IMR-90 (cell line): ENCODE measurements at regions not wholly inside any gene's neighbourhood (a gene's known extent, or its start where the extent isn't known, plus 50 kb on each side); places are given as distances from the start of the nearest gene placed in this dataset.

Source experiments
- FOS ChIP-seq: fragments of 150-350 bp; IDR thresholded peaks from 2 replicates; pipeline ENCODE4 v1.6.1; 2016; ENCODE audit warnings: low read depth, low read length
- POLR2A ChIP-seq: IDR thresholded peaks from 2 replicates; pipeline ENCODE4 v1.6.1; 2012; ENCODE audit warnings: mild to moderate bottlenecking, low read depth, low read length
- RFX5 ChIP-seq: IDR thresholded peaks from 2 replicates; pipeline ENCODE4 v1.8.0; 2012; ENCODE audit warnings: low read depth, mild to moderate bottlenecking, low read length, moderate library complexity
- TF ChIP-seq, protein P1 (sequence below): conservative IDR thresholded peaks from 2 replicates; pipeline ENCODE4 v1.5.1; 2012; ENCODE audit warnings: mild to moderate bottlenecking, low read depth, low read length, improper control_type of control experiment

- TF ChIP-seq RFX5: no peak
- TF ChIP-seq, protein P1, sequence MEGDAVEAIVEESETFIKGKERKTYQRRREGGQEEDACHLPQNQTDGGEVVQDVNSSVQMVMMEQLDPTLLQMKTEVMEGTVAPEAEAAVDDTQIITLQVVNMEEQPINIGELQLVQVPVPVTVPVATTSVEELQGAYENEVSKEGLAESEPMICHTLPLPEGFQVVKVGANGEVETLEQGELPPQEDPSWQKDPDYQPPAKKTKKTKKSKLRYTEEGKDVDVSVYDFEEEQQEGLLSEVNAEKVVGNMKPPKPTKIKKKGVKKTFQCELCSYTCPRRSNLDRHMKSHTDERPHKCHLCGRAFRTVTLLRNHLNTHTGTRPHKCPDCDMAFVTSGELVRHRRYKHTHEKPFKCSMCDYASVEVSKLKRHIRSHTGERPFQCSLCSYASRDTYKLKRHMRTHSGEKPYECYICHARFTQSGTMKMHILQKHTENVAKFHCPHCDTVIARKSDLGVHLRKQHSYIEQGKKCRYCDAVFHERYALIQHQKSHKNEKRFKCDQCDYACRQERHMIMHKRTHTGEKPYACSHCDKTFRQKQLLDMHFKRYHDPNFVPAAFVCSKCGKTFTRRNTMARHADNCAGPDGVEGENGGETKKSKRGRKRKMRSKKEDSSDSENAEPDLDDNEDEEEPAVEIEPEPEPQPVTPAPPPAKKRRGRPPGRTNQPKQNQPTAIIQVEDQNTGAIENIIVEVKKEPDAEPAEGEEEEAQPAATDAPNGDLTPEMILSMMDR: no peak
- TF ChIP-seq FOS: no peak
- TF ChIP-seq POLR2A: no peak
Measured at GRCh38 chr6:101126501-101126900, 245.4 kb upstream of the ASCC3 start.
